Anterior cingulate cortex (tissue), 58 donors: ENCODE measurements at regions not wholly inside any gene's neighbourhood (a gene's known extent, or its start where the extent isn't known, plus 50 kb on each side); places are given as distances from the start of the nearest gene placed in this dataset.

ENCODE experiments used
- DNase-seq, 58 donors: peaks; one replicate each; lab custom pipeline; 2025; lab: John Stamatoyannopoulos, UW

DNA sequence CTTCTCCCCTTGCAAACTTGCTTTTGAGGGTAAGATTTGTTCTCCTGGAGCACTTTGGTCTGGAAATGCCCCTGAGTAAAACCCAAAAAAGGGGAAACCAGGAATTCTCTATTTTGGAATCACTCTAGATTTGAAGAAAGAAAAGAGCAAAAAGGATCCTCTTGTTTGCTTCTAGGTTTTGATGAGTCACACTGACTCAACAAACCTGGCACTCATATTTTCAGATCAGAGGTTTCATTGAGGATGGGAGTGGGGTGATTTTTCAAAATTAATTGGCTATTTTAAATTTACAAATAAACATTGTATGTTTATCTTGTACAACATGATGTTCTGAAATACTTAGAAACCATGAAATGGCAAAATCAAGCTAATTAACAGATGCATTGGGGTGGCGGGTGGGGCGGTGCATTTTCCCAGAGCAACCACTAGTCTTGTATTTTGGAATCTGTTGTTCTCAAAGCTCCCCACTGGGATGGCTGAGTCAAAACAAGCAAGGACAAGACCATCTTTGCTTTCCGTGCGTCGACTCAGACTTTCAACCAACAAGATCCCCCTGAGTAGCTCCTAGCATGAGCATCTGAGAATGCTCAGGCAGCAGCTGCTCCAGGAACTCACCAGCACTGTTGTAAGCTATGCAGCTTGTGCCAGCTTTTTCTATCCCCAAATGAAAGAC, 451.4 kb downstream of the WDR72 start:
- DNase-seq: no peak

DNA sequence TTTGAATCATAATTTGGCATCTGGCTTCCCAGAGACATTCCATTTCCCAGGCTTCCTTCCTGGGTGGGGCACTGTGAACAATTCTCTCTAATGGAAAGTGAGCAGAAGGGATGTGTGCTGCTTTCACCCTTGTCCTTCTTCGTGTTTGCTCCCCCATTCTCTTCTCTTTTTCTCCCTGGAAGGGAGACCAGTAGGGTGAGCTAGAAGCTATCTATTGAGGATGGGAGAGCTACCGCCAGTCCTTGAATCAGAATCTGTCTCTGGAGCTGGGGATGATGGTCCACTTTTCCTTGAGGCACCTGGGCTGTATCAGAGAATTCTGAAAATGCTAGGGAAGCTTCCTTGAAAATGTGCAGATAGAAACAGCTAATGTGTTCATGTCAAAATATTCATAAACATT, 453.9 kb downstream of the WDR72 start:
- no peak for DNase-seq

DNA sequence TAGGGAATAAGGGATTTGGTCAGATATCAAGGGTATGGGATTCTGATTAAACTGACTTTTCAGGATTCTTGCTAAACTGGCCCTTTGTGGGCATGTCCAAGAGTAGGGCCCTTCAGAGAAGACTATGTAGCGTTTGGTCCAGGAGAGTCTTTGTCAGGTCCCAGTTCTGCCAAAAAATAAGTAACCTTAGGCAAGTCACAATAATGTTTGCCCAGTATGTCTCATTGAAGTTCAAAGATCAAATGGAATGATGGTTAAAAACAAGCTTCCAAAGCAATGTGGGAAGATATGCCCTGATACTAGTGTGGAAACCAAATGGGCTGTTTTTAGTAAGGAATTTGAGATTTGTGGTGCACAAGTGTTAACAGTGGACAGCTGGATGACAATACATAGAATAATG, 454.4 kb downstream of the WDR72 start:
- DNase-seq: no peak

DNA sequence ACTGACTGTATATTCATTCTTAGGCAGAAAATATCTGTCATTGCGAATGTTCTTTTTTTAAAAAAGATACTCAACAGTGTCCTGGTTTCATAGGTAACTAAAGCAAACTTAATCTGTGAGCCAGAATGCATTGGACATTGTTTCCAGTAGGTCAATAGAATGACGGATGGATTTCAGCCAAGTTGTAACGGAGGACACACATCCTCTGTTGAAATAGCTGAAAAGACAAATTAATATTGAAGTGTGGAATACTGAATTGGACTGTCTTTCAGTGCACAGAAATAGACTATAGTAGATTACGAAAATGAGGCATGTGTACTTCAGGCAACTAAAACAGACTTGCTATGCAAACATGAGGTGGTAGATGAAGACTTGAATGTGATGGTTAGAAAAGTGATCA, 461.6 kb downstream of the WDR72 start:
- no peak for DNase-seq

DNA sequence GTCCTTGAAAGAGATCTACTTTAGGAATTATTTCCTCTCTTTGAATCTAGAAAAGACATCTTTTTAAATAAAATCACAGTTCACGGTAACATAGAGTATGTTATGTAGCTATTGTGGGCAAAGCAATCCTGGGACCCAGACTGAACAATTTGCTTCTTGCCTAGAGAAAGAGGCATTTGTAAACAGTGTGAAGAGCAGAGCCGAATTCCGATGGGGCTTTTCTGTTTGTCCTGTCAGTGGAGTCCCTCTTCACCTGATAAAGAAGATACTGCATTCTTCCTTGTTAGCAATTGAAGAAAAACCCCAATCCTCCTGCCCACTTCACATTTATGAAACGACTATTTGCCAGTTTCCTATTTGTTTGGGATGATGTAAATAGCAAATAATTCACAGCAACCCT, 462.9 kb downstream of the WDR72 start:
- no peak for DNase-seq

DNA sequence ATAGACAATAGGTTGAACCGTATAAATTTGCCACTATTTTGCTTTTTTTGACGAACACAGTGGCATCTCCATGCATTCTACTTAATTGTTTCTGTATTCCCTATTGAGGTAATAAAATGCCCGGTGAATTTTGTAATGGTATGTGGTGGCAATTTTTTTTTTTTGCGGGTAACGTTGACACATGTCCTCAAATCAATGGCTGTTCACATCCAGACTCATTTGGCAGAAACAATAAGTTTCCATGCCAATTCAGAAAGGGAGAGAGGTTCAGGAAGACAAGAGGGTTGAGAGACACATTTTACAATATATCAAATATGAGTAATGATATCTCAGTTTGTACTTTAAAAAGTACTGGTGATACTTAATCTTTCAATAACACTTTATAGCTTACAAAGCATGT, 463.9 kb downstream of the WDR72 start:
- DNase-seq: no peak

DNA sequence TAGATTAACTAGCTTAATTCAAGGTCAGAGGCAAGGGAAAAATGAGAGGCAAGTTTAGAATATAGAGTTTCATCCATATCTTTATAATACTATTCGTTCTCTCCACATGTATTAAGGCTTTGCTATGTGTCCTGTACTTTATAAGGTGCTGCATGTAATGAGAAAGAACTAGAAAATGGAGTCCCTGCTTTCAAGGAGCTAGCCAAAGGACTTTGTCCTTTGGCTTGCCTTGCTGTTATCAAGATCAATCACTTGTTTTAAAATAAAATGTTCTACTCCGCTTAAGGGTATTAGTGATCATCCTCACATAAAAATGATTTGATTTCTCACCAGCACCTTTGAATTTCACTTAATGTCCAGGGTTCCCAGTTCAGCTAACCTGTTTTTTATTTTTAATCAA, 470.9 kb downstream of the WDR72 start:
- DNase-seq: no peak

DNA sequence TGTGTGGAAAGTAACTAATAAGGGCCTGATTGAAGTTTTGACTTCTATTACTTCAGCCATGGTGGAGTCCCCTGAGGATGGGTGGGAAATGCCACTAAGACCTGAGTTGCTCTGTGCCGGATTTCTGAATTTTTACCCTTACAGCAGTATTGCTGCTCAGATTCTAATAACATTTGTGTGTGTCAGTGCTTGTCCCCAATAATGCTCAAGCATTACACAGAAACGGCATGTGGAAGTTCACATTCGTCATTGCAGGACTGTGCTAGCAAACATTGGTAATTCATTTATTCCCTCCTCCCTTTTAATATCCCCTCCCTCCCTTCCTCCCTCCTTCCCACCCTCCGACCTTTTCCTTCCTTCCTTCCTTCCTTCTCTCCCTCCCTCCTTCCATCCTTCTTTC, 484.5 kb upstream of the ONECUT1 start:
- DNase-seq: no peak

DNA sequence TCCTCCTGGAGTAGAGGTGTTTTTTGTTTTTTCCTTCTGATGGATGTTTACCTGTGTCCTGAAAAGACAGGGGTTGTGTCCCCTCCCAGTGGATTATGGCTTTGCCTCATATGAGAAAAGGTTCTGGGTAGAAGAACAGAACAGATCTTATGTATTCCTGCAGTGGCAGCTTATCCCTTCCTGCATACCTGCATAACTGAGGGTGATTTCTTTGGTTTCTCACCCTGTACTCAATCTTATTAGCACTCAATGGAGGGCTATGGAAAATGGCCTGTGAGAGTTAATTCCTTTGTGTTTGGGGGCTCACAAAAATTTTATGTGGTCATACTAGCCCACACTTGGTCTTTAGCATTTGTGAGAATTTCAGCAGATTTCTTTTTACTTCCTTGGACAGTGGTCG, 482.0 kb upstream of the ONECUT1 start:
- no peak for DNase-seq

DNA sequence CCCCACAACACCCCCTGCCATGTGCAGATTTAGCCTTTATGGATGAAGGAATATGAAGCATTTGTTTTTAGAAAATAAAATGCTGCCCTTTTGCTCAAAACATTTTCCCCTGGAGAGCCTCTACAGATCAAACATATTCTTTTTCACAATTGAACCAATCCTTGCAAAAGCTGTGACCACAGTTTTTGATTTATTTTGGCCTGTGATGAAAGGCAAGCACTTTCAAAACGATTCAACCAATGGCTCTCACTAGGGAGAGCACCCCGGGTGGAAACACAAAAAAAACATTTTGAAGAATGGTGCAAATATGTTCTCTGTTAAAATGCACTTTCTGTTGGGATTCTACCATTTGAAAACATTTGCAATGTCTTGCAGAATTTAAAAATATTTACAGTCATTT, 476.0 kb upstream of the ONECUT1 start:
- no peak for DNase-seq

DNA sequence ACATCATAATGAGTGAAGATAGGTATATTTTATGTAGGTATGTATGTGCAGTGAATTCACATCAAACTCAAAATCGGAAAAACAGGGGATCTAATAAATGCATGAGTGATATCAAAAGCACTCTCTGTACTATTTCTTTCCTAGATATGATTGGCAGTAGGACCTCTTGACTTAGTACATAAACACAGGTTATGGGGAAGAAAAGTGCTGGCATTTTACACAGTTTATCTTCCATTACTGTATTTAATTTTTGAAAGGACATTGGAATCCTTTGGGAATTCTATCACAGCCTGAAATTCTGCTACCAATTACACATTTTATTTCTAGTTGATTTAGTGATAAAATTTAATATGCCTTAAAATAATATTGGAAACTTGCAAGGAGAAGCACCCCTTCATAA, 470.5 kb upstream of the ONECUT1 start:
- no peak for DNase-seq

DNA sequence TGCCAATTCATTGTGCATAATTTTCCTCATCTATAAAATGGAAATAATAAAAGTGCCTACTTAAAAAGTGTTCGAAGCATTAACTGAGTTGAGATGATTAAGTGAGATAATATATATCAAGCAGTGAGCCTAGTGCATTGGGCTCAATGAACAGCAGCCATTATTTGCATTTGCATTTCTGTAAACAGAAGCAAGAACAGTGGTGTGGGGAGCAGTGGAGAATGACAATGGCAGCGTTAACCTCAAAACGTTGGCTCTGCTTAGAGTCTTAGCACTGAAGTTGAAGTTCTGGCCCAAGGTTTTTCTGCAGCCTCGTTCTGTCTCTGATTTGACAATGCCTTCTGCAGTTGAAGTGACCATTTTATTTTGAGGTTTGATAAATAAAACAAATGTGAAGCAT, 466.3 kb upstream of the ONECUT1 start:
- no peak for DNase-seq

DNA sequence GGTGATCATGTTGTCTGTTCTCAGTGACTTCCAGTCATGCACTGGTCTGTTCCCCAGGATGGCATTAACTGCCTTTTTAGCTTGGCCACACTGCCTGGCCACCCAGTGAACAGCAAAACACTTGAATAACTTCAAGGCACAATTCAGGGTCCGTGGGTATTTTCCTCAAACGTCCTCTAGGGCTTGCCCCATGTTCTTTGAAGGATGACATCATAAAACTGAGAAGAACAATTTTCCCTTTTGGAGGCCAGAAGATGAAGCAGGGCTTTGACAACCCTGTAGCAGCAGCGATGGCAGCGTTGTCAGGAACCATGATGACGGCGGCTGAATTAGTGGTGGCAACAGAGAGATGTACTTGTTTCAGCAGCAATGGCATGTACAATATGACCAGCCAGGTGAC, 465.9 kb upstream of the ONECUT1 start:
- DNase-seq: no peak

DNA sequence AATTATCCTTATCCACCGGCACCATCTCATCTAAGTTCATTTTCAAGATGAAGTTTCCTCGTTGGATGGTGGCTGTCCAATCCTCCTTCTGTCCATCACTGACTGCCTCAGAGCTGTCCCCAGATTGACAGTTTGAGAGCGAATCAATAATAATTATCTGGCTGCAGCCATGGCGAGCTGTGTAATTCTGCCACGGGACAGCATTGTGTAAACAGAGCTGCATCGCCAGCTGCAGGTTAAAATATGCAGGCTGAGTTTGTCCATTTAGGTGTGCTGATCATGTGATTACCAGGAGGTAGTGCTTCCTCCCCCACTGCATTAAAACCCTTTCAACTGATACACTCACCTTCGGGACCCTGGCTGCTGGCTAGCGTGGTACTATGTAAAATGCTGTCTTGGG, 461.9 kb upstream of the ONECUT1 start:
- no peak for DNase-seq

DNA sequence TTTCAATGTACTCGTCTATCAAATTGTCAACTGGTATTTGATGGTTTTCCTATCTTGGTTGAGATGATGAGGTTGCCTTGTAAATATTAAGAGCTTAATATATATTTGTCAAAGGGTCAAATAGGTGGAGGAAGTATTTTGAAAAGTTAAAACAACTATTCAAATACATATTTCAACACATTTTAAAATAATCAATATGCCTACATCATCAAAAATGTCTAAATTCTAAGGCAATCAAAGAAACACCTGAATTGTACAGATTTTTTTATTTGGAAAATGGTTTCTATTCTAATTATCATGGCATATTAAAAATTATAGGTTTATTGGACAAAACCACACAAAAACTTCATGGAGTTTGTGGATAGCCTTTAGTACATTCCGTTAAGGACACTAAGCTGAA, 461.4 kb upstream of the ONECUT1 start:
- DNase-seq: no peak

DNA sequence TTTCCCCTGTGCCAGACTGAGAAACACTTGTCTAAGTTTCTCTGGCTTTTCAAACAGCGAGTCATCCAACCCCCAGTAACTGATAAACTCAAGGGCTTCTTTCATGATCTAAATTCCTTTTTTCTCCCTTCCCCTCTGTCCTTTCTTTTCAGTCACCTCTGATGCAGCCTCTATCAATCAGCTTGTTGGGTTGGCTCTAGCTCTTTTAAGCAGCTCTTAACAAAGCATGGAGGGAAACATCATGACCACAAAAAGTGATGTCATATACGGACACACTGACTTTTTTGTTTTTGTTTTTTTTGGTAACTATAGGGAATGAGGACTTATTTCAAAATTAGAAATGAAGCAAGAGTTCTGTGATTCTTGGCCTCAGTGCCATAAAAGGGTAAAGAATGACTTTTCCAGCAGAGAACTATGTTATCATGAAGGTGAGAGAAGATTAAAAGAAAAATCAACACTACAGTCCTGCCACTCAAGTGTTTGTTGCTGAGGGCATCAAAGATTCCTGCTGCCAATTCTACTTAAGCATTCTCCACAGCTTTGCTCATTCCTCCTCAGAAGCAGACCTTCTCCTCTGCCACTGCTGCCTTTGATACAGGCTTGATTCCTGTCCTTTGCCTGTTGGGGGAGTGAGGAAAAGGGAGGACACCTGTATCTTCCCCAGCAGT, 457.0 kb upstream of the ONECUT1 start:
- DNase-seq: no peak

DNA sequence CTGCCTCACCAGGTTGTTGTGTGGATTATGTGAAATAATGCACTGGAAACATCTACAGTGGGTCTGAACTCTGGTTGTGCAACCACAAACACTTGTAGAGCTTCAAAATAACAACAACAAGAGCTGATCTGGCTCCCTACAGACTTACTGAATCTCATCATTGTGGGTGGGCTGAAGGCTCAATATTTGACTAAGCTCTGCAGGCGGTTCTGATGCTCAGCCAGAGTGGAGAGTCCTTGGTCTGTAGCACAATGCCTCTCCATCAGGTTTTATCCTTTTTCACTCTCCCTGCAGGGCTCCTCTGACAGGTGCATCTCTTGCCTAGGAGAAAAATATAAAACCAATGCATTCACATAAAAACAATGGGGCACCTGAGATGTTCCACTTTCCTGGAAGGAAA, 456.3 kb upstream of the ONECUT1 start:
- no peak for DNase-seq

DNA sequence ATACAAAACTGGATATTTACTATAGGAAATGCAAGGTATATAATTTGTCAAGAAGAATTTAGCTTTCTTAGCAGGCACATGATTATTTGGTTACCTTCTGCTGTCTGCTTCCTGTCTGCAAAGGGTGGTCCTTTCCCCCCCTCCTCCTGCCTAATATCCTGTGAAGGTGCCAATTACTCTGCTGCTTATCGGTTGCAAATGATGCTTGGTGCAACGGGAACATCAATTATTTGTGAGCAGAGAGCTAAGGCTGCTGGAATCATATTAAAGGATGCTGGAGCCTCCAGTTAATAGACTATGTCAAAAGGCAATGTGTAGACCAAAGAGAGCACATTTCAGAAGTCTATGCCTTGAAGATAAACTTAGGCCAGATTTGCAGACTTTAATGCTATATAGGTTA, 443.7 kb upstream of the ONECUT1 start:
- DNase-seq: no peak

DNA sequence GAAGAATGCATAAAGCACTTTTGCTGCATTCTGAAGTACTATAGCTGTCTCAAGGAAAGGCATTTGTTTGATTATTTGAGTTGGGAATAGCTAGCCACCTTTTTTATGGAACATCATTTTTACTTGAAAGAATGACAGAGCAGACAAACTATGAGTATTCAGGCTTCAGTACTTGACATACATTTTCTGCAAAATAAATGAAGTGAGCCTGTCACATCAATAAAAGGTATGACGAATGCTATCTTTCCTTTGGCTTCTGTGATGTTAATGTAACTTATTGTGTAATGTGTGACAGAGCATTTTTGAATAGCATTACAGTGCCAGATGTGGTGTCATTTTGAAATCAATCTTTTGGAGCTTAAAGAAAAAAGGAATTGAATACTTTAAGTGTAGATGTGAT, 440.3 kb upstream of the ONECUT1 start:
- DNase-seq: no peak

DNA sequence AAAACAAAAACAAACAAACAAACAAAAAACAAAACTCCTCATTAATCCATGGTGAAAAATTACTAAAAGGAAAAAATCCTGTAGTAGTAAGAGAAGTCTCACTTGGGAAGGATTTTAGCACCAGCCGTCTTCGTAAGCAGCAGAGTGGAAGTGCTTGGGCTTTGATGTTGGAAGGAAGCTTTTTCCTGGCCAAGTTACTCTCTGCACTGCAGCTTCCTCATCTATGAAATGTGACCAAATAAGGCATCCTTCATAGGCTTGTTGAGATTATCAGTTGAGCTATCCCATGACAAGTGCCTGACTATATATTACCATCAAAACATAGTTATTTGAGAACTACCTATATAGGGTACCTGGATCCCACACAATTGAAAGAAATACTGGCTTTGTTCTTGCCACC, 436.4 kb upstream of the ONECUT1 start:
- DNase-seq: no peak

DNA sequence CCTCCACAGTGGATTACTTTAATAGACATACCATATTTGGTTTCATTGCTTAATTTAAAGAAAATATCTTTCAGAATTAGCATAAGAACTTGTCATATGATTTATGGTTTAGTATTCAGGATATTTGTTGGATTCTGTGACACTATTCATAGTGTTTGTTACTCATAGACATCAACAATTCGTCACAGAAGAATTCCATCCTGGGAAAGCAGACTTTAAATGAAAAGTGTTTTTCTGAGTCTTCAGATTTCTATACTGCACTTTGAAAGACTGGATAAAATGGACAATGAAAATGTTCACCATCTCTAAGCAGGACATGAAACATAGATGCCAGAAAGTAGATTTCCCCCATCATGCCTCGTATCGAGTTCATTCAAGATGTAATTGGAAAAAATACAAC, 435.6 kb upstream of the ONECUT1 start:
- no peak for DNase-seq

DNA sequence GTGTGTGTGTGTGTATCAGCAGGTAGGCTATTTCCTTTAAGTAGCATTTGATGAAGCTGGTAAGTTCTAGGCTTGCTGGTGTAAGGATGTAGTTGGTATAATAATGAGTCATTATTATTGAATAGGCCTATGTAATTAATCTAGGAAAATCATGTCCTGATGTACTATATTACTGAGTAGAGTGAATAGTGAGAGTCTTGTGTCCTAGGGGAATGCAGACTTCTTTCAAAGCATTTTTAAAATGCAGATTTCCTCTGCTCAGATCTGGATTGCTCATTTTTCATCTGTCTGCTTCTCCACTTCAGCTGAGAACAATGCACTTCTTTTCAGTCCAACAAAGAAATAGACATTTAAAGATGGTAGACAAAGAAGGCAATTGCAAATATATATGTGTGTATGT, 434.2 kb upstream of the ONECUT1 start:
- DNase-seq: no peak

DNA sequence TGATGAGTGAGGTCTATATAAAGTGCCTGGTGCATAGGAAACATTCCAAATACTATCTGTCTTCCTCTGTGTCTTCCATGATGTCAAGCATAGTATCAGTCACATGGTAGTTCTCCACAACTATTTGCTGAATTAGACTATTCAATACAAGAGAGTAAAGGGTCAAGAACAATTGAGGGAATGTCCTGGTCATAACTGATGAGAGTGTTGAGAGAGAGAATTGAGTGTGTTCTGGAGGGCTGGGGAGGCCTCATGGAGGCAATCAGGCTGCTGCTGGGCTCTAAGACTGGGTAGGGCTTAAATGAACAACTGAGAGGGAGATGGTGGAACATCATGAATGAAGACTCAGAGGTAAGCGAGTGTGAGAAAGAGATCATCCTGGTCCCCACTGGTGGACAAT, 433.7 kb upstream of the ONECUT1 start:
- no peak for DNase-seq
